ENCODE measurements at regions not wholly inside any gene's neighbourhood (a gene's known extent, or its start where the extent isn't known, plus 50 kb on each side); places are given as distances from the start of the nearest gene placed in this dataset.

DNA sequence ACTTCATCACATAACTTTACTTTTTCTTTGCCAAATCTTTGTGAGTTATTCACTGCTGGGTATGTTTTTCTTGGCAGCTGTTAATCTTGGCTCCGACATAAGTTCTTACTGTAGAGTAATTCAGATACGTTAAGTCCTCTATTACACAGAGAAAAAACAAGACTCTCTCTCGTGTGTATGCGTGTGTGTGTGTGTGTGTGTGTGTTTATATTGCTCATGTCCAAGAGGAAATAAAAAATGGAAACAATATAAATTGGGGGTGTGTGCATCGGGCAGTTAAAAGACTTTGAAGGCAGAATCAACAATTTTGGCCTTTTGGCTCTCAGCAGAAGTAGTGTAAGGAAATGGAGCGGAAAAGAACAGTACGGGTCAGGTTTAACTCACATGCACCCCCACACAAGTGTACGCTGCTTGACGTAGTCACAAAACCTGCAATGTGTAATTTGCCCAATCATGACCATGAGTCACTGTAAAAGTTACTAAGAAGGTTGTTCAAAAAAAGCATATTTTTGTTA is 67.2 kb upstream of the IFNE start:
- TF ChIP-seq POLR2A (IDR thresholded peaks at IDR 0.05; ENCODE audit: low read depth, low read length) (no peak), POLR2AphosphoS5 (IDR thresholded peaks at IDR 0.05; ENCODE audit: low read depth, low read length) (no peak), TAF1 (IDR thresholded peaks at IDR 0.05; ENCODE audit: low read depth, low read length) (no peak), PAX5 (IDR thresholded peaks at IDR 0.05; ENCODE audit: insufficient read depth, low read length, severe bottlenecking) (no peak), POU2F2 (IDR thresholded peaks at IDR 0.05; ENCODE audit: low read depth, low read length) (no peak)

All from GM12891 (cell line).